HepG2 (cell line): ENCODE measurements at regions not wholly inside any gene's neighbourhood (a gene's known extent, or its start where the extent isn't known, plus 50 kb on each side); places are given as distances from the start of the nearest gene placed in this dataset.

Source experiments
- ATAC-seq: fragments of 200-7000 bp; cut with Tn5 transposase; 3 replicates; pipeline ENCODE4 v1.9.1; 2020; ENCODE audit warnings: mild to moderate bottlenecking, moderate library complexity
- BruUV-seq: library from RNA; stranded (reverse); fragments of 400-500 nt; replicated peaks from 2 replicates; lab custom pipeline; 2021; lab: Mats Ljungman, UMichigan
- CTCF ChIA-PET: fragments of 300-600 bp; formaldehyde crosslinking; extraction: SDS; loops from one replicate; lab custom pipeline; 2021; ENCODE audit warnings: low total read pairs, inconsistent platforms, low intra/inter-chr PET ratio; lab: Yijun Ruan, JAX
- POLR2A ChIA-PET: fragments of 350-600 bp; sonication (Branson Sonifier 250); formaldehyde crosslinking; loops from one replicate; lab custom pipeline; 2020; ENCODE audit warnings: antibody characterized with exemption, inconsistent platforms; lab: Yijun Ruan, JAX
- DNase-seq: peaks from one replicate; pipeline ENCODE4 v3.0.0-alpha.2; 2015; ENCODE audit warnings: low spot score
- FAIRE-seq: peaks from 3 replicates; lab custom pipeline; 2011; peaks lifted over from hg19 to GRCh38; lab: Jason Lieb, UNC
- H2AFZ ChIP-seq: one replicate; pipeline ENCODE4 v1.6.1; 2011; ENCODE audit warnings: low read length, inconsistent platforms
- H3K27ac ChIP-seq: fragments of 300-600 bp; 3 replicates; pipeline ENCODE4 v1.8.0; 2011; ENCODE audit warnings: mixed run types, mild to moderate bottlenecking, mixed read lengths, low read length, inconsistent platforms; ENCODE audit not compliant: insufficient read depth; ENCODE audit errors: extremely low read length
- H3K27me3 ChIP-seq, 2 experiments: fragments of 200-600 bp in 1 of 2; 2 replicates in 1 of 2; 3 replicates in 1 of 2; pipeline versions ENCODE4 v1.6.0 to v1.8.0; 2011; ENCODE audit warnings: low read length in 2 of 2, mild to moderate bottlenecking in 2 of 2, moderate library complexity in 2 of 2, inconsistent platforms in 1 of 2; ENCODE audit not compliant: insufficient read depth in 2 of 2, control insufficient read depth in 1 of 2
- H3K36me3 ChIP-seq, 2 experiments: fragments of 200-600 bp in 1 of 2; replicated peaks in 1 of 2; 2 replicates in 1 of 2; 3 replicates in 1 of 2; pipeline versions ENCODE4 v1.5.1 to v1.8.0; 2011; ENCODE audit warnings: low read length in 2 of 2, inconsistent platforms in 1 of 2; ENCODE audit not compliant: insufficient read depth in 2 of 2, control insufficient read depth in 1 of 2
- H3K4me1 ChIP-seq: 2 replicates; pipeline ENCODE4 v1.5.1; 2012; ENCODE audit warnings: low read length, inconsistent platforms; ENCODE audit not compliant: insufficient read depth
- H3K4me2 ChIP-seq: 2 replicates; pipeline ENCODE4 v1.6.0; 2011; ENCODE audit warnings: low read depth, low read length, inconsistent platforms
- H3K4me3 ChIP-seq, 3 experiments: fragments of 200-600 bp in 1 of 3; sonication (generic), shearing (Covaris generic) in 1 of 3; replicated peaks in 1 of 3; 2 replicates each; pipeline ENCODE4 v1.5.1; 2011 to 2016; ENCODE audit warnings: low read length in 3 of 3, inconsistent platforms in 2 of 3, low read depth in 2 of 3, mild to moderate bottlenecking in 2 of 3, control low read depth in 1 of 3, mixed read lengths in 1 of 3; ENCODE audit not compliant: insufficient read depth in 1 of 3
- H3K79me2 ChIP-seq: one replicate; pipeline ENCODE4 v1.6.1; 2011; ENCODE audit warnings: low read length, inconsistent platforms; ENCODE audit not compliant: insufficient read depth
- H3K9ac ChIP-seq: 2 replicates; pipeline ENCODE4 v1.6.0; 2011; ENCODE audit warnings: mild to moderate bottlenecking, low read depth, low read length, inconsistent platforms; ENCODE audit not compliant: insufficient read depth
- H3K9me3 ChIP-seq: 2 replicates; pipeline ENCODE4 v1.5.1; 2012; ENCODE audit warnings: mild to moderate bottlenecking, low read length
- H4K20me1 ChIP-seq: 2 replicates; pipeline ENCODE4 v1.6.0; 2011; ENCODE audit warnings: inconsistent platforms, mild to moderate bottlenecking, low read length, moderate library complexity; ENCODE audit not compliant: insufficient read depth
- SMARCC2 ChIP-seq: fragments of 450-650 bp; IDR thresholded peaks from 2 replicates; pipeline ENCODE4 v1.6.1; 2017; ENCODE audit warnings: antibody characterized with exemption, mild to moderate bottlenecking
- TMF1 ChIP-seq: sonication (generic); formaldehyde crosslinking; IDR thresholded peaks from 2 replicates; pipeline ENCODE4 v1.8.1; 2022; ENCODE audit warnings: low read depth, missing genetic modification reagents
- YEATS2 ChIP-seq: sonication (generic); formaldehyde crosslinking; IDR thresholded peaks from 2 replicates; pipeline ENCODE4 v1.4.0; 2020; ENCODE audit warnings: missing genetic modification reagents, borderline replicate concordance
- ZFYVE20 ChIP-seq: sonication (generic); formaldehyde crosslinking; IDR thresholded peaks from 2 replicates; pipeline ENCODE4 v1.8.0; 2023; ENCODE audit warnings: low read depth, mild to moderate bottlenecking, moderate library complexity, missing genetic modification reagents, borderline replicate concordance
- ZNF101 ChIP-seq: sonication (generic); formaldehyde crosslinking; IDR thresholded peaks from 2 replicates; pipeline ENCODE4 v1.4.0; 2020; ENCODE audit warnings: mild to moderate bottlenecking, low read depth, missing genetic modification reagents, borderline replicate concordance
- ZNF557 ChIP-seq: sonication (generic); formaldehyde crosslinking; IDR thresholded peaks from 2 replicates; pipeline ENCODE4 v1.4.0; 2020; ENCODE audit warnings: missing genetic modification reagents
- ZNF746 ChIP-seq: sonication (generic); formaldehyde crosslinking; IDR thresholded peaks from 2 replicates; pipeline ENCODE4 v1.8.0; 2022; ENCODE audit warnings: mild to moderate bottlenecking, missing genetic modification reagents
- WGBS: methylation state at CpG from one replicate; pipeline ENCODE4 v1.1.6; 2017; ENCODE audit warnings: low lambda C conversion rate; 5-methylcytosine and 5-hydroxymethylcytosine counted together
- in situ Hi-C: cut with HindIII; loops from 2 replicates; pipeline ENCODE4 v1.10.0; 2017; ENCODE audit warnings: low pct_unique_long_range_greater_than_20kb; ENCODE audit not compliant: extremely low pct_ligation_motif_present
- intact Hi-C: fragments of 100-400 bp; cut with micrococcal nuclease; formaldehyde crosslinking; loops from one replicate; pipeline ENCODE4 v1.10.0; 2022; ENCODE audit not compliant: unreplicated experiment
- TF ChIP-seq, protein P1 (sequence below): sonication (generic); formaldehyde crosslinking; IDR thresholded peaks from 2 replicates; pipeline ENCODE4 v1.4.0; 2020; ENCODE audit warnings: mild to moderate bottlenecking, missing genetic modification reagents
- TF ChIP-seq, protein P2 (sequence below): sonication (generic); formaldehyde crosslinking; conservative IDR thresholded peaks from 2 replicates; pipeline ENCODE4 v1.4.0; 2020; ENCODE audit warnings: missing genetic modification reagents
- TF ChIP-seq, protein P3 (sequence below): sonication (generic); formaldehyde crosslinking; IDR thresholded peaks from 2 replicates; pipeline ENCODE4 v1.4.0; 2020; ENCODE audit warnings: missing genetic modification reagents

DNA sequence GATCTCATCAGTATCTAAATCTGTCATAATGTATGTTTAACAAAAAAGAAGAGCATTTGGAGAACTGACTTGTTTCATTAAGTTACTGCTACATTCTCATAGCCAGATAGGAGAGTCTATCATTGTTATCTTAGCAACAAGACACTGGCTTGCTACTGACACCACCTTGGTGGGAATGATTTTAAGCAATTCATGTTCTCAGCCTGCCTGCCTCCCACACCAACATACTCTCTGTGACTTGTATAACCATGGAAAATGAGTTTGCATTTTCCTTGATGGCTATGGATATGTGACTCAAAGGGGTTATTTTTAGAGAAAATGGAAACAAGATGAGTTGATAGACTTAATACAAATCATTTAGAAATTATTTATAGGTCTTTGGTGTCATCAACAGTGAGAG is 1308.9 kb downstream of the OLFM4 start (continued):
- no peak for TF ChIP-seq ZFYVE20
- TF ChIP-seq ZNF746 (CRISPR knock-in tag) = no peak
- no peak for TF ChIP-seq YEATS2
- no peak for TF ChIP-seq TMF1
- no peak for TF ChIP-seq ZNF101
- TF ChIP-seq, protein P1, sequence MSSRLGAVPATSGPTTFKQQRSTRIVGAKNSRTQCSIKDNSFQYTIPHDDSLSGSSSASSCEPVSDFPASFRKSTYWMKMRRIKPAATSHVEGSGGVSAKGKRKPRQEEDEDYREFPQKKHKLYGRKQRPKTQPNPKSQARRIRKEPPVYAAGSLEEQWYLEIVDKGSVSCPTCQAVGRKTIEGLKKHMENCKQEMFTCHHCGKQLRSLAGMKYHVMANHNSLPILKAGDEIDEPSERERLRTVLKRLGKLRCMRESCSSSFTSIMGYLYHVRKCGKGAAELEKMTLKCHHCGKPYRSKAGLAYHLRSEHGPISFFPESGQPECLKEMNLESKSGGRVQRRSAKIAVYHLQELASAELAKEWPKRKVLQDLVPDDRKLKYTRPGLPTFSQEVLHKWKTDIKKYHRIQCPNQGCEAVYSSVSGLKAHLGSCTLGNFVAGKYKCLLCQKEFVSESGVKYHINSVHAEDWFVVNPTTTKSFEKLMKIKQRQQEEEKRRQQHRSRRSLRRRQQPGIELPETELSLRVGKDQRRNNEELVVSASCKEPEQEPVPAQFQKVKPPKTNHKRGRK = no peak
- TF ChIP-seq ZNF557 (CRISPR knock-in tag) = no peak

DNA sequence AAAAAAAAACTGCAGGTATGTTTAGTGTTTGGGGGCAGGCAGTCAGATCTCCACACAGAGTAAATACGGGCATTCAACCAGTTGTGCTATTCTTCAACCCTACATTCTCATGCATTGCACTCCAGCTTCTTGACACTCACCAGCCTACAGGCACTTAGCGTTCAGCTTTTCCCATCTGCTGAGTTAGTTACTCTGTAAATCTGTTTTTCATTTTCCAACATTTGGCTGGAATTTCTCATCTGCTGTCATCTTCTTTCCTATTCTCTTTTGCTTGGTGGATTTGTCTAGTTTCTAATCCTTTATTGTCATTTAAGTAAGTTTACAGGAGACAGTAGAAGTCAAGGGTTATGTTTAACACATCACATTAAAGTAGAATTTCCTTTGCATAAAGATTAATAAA is 1318.9 kb downstream of the OLFM4 start:
- BruUV-seq = no TSS peak
- POLR2A ChIA-PET = no interaction called here
- WGBS = 20% methylated on average over 2 of the region's 2 CpGs
- Histone ChIP-seq H3K36me3 (no peaks in the 10 kb centered on the region), H2AFZ (no peak overlapping the region), H3K4me1 (no peaks in the 10 kb centered on the region), H3K4me2 (no peak overlapping the region), H4K20me1 (no peaks in the 10 kb centered on the region), H3K27ac (no peak overlapping the region), H3K9ac (no peak overlapping the region), H3K9me3 (peaks cover 64% of the 10 kb centered on the region), H3K79me2 (no peaks in the 10 kb centered on the region), H3K27me3 (no peaks in the 10 kb centered on the region), H3K4me3 (no peak overlapping the region)
- no peak for DNase-seq
- CTCF ChIA-PET = no interaction called here
- TF ChIP-seq, protein P2, sequence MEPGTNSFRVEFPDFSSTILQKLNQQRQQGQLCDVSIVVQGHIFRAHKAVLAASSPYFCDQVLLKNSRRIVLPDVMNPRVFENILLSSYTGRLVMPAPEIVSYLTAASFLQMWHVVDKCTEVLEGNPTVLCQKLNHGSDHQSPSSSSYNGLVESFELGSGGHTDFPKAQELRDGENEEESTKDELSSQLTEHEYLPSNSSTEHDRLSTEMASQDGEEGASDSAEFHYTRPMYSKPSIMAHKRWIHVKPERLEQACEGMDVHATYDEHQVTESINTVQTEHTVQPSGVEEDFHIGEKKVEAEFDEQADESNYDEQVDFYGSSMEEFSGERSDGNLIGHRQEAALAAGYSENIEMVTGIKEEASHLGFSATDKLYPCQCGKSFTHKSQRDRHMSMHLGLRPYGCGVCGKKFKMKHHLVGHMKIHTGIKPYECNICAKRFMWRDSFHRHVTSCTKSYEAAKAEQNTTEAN (CRISPR knock-in tag) = no peak
- TF ChIP-seq SMARCC2 = no peak
- TF ChIP-seq, protein P3, sequence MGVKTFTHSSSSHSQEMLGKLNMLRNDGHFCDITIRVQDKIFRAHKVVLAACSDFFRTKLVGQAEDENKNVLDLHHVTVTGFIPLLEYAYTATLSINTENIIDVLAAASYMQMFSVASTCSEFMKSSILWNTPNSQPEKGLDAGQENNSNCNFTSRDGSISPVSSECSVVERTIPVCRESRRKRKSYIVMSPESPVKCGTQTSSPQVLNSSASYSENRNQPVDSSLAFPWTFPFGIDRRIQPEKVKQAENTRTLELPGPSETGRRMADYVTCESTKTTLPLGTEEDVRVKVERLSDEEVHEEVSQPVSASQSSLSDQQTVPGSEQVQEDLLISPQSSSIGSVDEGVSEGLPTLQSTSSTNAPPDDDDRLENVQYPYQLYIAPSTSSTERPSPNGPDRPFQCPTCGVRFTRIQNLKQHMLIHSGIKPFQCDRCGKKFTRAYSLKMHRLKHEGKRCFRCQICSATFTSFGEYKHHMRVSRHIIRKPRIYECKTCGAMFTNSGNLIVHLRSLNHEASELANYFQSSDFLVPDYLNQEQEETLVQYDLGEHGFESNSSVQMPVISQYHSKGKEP (CRISPR knock-in tag) = no peak
- FAIRE-seq = no peak
- ATAC-seq = no peak
- intact Hi-C loops (no loop called here), in situ Hi-C loops (loop anchor here (25.0 kb wide), 1 partner anchor 110 kb away; no protein-coding TSS in a partner anchor)
